ENCODE measurements at regions not wholly inside any gene's neighbourhood (a gene's known extent, or its start where the extent isn't known, plus 50 kb on each side); places are given as distances from the start of the nearest gene placed in this dataset.

DNA sequence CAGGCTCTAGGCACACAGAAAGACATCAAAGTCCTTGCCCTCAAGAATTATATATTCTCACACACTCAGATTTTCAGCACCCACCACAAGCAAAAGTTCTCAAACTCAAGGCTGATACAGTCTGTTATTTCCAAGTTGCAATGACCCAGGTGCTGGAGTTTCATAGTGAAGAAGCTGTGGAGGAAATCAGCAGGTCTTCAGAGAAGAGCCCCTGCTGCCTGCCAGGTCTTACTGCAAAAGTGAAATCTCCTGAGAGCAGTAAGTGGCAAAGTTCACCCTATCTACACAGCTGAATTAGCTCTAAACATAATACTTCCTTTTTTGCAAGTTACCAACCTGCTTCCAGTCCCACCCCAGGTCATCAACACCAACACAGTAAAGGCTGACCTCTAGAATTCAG is 64.6 kb downstream of the RPL27A start:
- Histone ChIP-seq H3K4me2 (replicated peaks; ENCODE audit: low read depth, low read length, poor library complexity, severe bottlenecking) (no peak overlapping the region), H3K36me3 (replicated peaks in 1 of 2; ENCODE audit: control extremely low read depth in 1 of 2, control insufficient read depth in 1 of 2, extremely low read depth in 1 of 2, insufficient read depth in 2 of 2, low read length in 1 of 2) (no peaks in the 10 kb centered on the region), H3K27ac (ENCODE audit: low read length in 2 of 2) (no peak overlapping the region), H3K79me2 (ENCODE audit: control insufficient read depth, insufficient read depth, low read length) (no peaks in the 10 kb centered on the region), H3K4me1 (ENCODE audit: control insufficient read depth in 2 of 2, insufficient read depth in 2 of 2, low read length in 2 of 2) (peaks cover 8 to 9% of the 10 kb centered on the region in 2 donors), H2AFZ (ENCODE audit: insufficient read depth, low read depth, low read length, poor library complexity, severe bottlenecking) (no peak overlapping the region), H3K9me3 (ENCODE audit: control extremely low read depth in 1 of 3, control insufficient read depth in 2 of 3, insufficient read depth in 1 of 3, low read length in 2 of 3) (no peaks in the 10 kb centered on the region), H3K4me3 (ENCODE audit: control extremely low read depth in 1 of 5, extremely low read depth in 1 of 5, insufficient read depth in 1 of 5, low read depth in 2 of 5, low read length in 4 of 5) (no peak overlapping the region), H4K20me1 (ENCODE audit: control insufficient read depth, insufficient read depth, low read length, poor library complexity, severe bottlenecking) (no peaks in the 10 kb centered on the region), H3K9ac (ENCODE audit: low read length) (no peak overlapping the region), H3K27me3 (replicated peaks in 1 of 4; ENCODE audit: control extremely low read depth in 1 of 4, control insufficient read depth in 3 of 4, insufficient read depth in 4 of 4, low read length in 3 of 4) (no peaks in the 10 kb centered on the region)
- intact Hi-C loops (cut with micrococcal nuclease): no loop called here
- peaks cover 3% of the 10 kb centered on the region for H3K4me1 Mint-ChIP-seq
- no peak overlapping the region for H3K27ac Mint-ChIP-seq
- no peak overlapping the region for H3K4me3 Mint-ChIP-seq
- CTCF ChIA-PET: interaction anchor here (1.1 to 2.0 kb wide), 2 partner anchors 14 to 51 kb away, joined by 3 to 4 read pairs; no protein-coding TSS in a partner anchor
- no peaks in the 10 kb centered on the region for H3K9me3 Mint-ChIP-seq (ENCODE audit: insufficient read depth)
- ATAC-seq (ENCODE audit: low read depth) (no peak), DNase-seq (no peak)
- POLR2A ChIA-PET: no interaction called here
- TF ChIP-seq, protein P1, sequence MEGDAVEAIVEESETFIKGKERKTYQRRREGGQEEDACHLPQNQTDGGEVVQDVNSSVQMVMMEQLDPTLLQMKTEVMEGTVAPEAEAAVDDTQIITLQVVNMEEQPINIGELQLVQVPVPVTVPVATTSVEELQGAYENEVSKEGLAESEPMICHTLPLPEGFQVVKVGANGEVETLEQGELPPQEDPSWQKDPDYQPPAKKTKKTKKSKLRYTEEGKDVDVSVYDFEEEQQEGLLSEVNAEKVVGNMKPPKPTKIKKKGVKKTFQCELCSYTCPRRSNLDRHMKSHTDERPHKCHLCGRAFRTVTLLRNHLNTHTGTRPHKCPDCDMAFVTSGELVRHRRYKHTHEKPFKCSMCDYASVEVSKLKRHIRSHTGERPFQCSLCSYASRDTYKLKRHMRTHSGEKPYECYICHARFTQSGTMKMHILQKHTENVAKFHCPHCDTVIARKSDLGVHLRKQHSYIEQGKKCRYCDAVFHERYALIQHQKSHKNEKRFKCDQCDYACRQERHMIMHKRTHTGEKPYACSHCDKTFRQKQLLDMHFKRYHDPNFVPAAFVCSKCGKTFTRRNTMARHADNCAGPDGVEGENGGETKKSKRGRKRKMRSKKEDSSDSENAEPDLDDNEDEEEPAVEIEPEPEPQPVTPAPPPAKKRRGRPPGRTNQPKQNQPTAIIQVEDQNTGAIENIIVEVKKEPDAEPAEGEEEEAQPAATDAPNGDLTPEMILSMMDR (IDR thresholded peaks at IDR 0.05): no peak
- TF ChIP-seq EZH2 (IDR thresholded peaks at IDR 0.05; ENCODE audit: borderline replicate concordance, insufficient read depth, low read depth, low read length, poor library complexity, severe bottlenecking): no peak
- H3K27me3 Mint-ChIP-seq: peaks cover 10% of the 10 kb centered on the region

DNA sequence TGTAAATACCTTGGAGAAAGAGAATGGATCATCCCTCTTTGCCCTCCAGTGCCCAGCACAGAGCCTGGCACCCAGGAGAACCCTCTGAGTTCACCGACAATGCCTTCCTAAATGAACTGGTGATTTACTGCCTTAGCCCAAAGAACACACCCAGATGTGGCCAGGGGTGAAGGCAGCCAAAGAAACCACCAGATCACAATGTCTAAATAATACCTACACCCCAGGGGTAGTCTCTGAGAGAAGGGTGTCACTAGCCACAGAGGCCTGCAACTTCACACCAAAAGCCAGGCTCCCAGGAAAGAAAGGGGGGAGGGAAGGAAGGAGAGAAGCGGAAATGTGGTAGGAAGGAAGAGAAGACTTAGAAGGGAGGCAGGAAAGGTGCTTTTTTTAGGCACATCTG is 65.7 kb downstream of the RPL27A start:
- no peaks in the 10 kb centered on the region for H3K9me3 Mint-ChIP-seq (ENCODE audit: insufficient read depth)
- no peaks in the 10 kb centered on the region for H3K27me3 ChIP-seq (replicated peaks in 1 of 4; ENCODE audit: control extremely low read depth in 1 of 4, control insufficient read depth in 3 of 4, insufficient read depth in 4 of 4, low read length in 3 of 4)
- H3K27ac ChIP-seq (ENCODE audit: low read length in 2 of 2): no peak overlapping the region
- no peaks in the 10 kb centered on the region for H3K9me3 ChIP-seq (ENCODE audit: control extremely low read depth in 1 of 3, control insufficient read depth in 2 of 3, insufficient read depth in 1 of 3, low read length in 2 of 3)
- peaks cover 3% of the 10 kb centered on the region for H3K4me1 Mint-ChIP-seq
- no peak overlapping the region for H3K4me3 Mint-ChIP-seq
- no peak overlapping the region for H3K4me2 ChIP-seq (replicated peaks; ENCODE audit: low read depth, low read length, poor library complexity, severe bottlenecking)
- WGBS (ENCODE audit: insufficient coverage): 100% methylated on average over 1 of the region's 2 CpGs
- no peaks in the 10 kb centered on the region for H3K79me2 ChIP-seq (ENCODE audit: control insufficient read depth, insufficient read depth, low read length)
- H3K36me3 ChIP-seq (replicated peaks in 1 of 2; ENCODE audit: control extremely low read depth in 1 of 2, control insufficient read depth in 1 of 2, extremely low read depth in 1 of 2, insufficient read depth in 2 of 2, low read length in 1 of 2): no peaks in the 10 kb centered on the region
- H3K4me3 ChIP-seq (ENCODE audit: control extremely low read depth in 1 of 5, extremely low read depth in 1 of 5, insufficient read depth in 1 of 5, low read depth in 2 of 5, low read length in 4 of 5): no peak overlapping the region
- no peak for DNase-seq
- ChIA-PET POLR2A (no interaction called here), CTCF (interaction anchor here (2.0 kb wide), 1 partner anchor 16 kb away, joined by 4 read pairs; no protein-coding TSS in a partner anchor)
- peaks cover 8 to 9% of the 10 kb centered on the region in 2 donors for H3K4me1 ChIP-seq (ENCODE audit: control insufficient read depth in 2 of 2, insufficient read depth in 2 of 2, low read length in 2 of 2)
- no peak overlapping the region for H3K27ac Mint-ChIP-seq
- H2AFZ ChIP-seq (ENCODE audit: insufficient read depth, low read depth, low read length, poor library complexity, severe bottlenecking): no peak overlapping the region
- intact Hi-C loops (cut with micrococcal nuclease): no loop called here
- no peak overlapping the region for H3K9ac ChIP-seq (ENCODE audit: low read length)
- H4K20me1 ChIP-seq (ENCODE audit: control insufficient read depth, insufficient read depth, low read length, poor library complexity, severe bottlenecking): no peaks in the 10 kb centered on the region
- ATAC-seq (ENCODE audit: low read depth): no peak
- H3K27me3 Mint-ChIP-seq: peaks cover 11% of the 10 kb centered on the region
- no peak for TF ChIP-seq EZH2 (IDR thresholded peaks at IDR 0.05; ENCODE audit: borderline replicate concordance, insufficient read depth, low read depth, low read length, poor library complexity, severe bottlenecking)
- TF ChIP-seq, protein P1 (IDR thresholded peaks at IDR 0.05): no peak

Measured in B cell (primary cell).